CD4-positive, alpha-beta T cell treated with Interleukin-12 subunit alpha and Interleukin-12 subunit beta, for 1 hour (primary cell): ENCODE measurements at regions not wholly inside any gene's neighbourhood (a gene's known extent, or its start where the extent isn't known, plus 50 kb on each side); places are given as distances from the start of the nearest gene placed in this dataset.
A peak's percentile ranks its signal among the peaks of the same experiment; 100 is the strongest.
"Not testable (repeated sequence)": the region's sequence is repeated elsewhere in the genome, so short reads cannot be mapped to it uniquely, and the experiment has no call there.

Experiments used
- DNase-seq: peaks from one replicate; pipeline ENCODE4 v3.0.0-alpha.2; 2020

DNA sequence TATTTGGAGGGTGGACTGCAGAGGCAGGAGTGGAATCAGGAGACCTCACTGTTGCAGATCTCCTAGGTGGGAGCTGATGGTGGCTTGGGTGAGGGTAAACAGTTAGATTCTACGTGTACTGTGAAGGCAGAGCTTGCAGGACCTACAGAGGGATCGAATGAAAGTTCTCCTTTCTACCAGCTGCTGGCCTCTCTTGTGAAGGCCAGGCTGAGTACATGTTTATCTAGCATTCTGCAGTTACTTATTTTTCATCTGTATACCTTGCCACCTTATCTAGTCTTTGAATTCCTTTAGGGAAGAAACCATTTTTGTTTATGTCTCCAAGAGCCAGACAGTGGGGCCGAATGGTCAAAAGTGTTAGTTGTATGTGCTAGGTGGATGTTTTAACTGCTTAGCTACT is 57.6 kb downstream of the PTTG1 start:
- no peak for DNase-seq

DNA sequence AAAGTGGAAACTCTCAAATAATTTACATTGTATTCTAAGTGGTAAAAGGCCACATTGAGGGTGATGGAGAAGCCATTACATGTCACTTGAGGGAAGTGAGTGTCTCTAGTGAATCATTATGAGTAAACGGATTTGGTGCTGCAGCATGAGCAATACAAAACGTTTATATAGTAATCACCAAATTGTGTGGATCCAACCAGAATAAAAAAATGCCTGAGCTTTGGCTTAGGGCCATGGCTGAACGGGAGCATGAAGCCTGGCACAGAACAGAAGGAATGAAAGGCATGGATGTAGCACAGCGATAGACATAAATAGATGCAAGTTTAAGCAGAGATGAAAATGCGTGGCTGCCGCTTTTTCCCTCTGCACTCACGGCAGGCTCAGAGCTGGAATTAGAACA is 58.3 kb downstream of the PTTG1 start:
- DNase-seq: no peak

DNA sequence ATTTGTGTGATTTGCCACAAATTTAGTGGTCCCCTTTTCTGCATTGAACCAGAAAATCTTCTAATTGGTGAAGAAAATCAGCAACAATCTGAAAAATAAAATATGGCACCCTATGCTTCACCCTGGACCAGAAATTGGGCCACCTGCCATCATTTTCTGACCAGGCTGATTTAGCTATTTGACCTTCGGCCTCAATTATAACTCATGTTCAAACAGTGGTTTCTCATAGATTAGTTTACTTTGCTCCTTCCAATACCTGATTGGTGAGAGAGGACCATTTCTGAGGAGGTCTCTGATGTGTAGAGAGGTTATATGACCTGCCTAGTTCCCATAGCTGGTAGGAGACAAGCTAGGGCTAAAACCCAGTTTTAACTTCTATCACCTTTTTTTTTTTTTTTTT is 59.0 kb downstream of the PTTG1 start:
- DNase-seq: no peak

DNA sequence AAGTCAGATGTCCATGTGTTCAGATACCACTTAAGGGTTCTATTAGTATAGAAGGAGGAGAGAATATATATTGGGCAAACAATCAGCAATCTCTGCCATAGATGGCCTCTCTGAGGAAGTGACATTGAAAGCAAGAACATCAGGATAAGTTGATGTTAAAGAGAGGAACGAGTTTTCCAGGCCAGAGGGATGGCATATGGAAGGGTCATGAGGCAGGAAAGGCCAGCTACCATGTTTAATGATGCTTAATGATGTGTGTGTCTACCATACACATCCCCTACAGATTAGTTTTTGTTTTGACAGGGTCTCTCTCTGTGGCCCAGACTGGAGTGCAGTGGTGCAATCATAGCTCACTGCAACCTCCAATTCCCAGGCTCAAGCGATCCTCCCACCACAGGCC is 63.0 kb downstream of the PTTG1 start:
- no peak for DNase-seq

DNA sequence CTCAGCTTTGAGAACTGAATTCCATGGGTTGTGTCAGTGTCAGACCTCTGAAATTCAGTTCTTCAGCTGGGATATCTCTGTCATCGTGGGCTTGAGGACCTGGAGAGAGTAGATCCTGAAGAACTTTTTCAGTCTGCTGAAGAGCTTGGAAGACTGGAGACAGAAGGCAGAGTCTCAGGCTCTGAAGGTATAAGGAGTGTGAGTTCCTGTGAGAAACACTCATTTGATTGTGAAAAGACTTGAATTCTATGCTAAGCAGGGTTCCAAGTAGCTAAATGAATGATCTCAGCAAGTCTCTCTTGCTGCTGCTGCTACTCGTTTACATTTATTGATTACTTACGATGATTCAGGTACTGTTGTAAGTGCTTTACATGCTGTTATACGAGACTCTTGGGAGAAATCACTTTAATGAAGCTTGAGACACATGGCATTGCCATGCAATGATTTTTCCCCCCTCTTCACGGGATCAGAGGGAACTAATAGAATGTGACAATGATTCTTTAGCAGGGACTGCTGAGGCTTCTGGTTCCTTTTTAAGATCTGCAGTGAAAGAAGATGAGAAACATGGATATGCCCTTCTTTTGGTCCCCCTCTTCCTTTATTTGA is 63.8 kb downstream of the PTTG1 start:
- DNase-seq: no peak

DNA sequence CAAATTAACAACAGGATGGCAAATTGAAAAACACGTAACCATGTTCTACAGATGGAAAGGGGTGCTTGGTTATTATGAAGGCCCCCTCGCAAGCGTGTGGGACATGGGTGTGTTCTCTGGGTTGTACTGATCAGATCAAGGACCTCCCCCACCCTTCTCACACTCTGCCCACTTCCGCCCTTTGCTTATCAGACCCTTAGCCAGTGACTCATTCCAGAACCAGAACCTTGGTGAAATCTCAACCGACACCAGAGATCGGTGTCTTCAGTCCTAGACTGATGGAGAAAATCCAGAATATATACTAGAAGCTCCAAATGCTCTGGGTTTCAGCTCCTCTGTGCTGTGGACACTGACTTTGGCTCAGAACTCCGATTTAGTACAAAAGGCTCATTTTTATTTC is 64.9 kb downstream of the PTTG1 start:
- peak; percentile 70 for DNase-seq

DNA sequence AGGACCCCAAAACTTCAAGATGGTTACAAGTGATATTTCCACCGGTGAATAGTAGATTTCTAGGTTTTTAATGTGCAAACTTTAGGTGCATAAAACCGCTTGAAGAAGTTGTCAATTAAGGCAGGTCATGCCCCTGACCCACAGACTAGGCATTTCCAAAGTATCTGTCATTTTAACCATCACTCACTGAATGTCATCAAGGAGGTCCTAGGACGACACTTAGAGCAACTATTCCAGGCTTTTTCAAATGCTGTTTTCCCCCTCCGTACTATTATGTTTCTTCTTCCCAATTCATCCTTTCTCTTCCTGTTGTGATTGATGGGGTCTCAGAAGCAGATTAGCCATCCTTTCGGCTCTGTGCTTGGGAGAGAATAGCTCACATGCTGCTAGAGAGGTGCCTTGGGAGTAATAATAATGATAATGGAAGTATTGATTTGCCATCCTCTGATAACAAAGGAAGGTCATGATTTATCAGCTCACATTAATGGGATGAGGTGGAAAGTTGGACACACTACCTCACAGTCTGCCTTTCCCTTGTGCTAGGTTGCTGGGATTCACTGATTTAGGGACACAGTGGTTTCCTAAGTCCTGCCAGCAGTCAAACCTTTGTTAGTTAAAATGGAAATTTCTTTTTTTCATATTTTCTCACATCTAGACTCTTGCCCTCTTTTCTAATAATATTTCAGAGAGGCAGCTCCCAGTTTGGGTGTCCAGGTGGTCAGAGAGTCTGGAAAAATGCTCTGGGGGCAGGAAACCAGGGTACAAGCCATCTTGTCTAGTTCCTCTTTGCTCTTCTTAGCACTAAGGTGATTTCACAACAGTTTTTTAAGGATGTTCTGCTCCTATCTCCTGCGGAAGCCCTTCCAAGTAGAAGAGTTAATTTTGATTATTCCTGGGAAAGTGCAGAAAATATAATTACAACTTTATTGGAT is 67.0 kb downstream of the PTTG1 start:
- no peak for DNase-seq

DNA sequence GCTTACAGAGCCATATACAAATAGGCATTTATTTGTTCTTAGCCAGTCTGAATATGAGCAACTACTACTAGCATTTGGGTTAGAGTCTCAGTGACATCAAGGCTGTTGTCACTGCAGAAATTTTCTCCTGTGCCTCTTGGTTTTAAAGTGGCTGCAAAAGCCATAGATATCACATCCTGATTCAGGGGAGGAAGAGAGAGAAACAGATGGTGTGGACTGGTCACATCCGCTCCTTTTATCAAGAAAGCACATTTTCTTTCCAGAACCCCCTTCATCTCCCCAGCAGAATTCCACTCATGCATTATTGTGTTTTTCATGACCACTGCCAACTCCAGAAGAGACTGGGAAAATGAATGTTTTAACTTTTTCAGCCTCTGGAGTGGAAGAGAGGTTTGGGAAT is 69.8 kb downstream of the PTTG1 start:
- DNase-seq: no peak

DNA sequence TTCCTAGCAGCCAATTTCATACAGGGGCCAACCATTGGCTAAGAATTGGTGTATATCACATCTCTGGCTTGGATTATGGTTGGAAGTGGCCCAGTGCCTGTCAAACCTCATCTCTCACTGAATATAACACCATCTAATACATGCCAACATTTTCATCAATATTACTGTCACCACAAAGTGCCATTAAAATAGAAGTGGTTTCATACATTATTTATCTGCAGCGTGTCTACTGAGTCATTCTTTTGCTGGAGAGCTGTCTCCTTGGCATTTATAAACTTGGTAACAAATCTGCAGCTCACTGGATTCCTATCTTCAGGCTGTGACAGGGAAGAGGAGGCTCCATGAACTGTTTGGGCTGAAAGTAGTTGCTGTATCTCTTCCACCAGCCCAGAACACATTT is 70.9 kb downstream of the PTTG1 start:
- no peak for DNase-seq

DNA sequence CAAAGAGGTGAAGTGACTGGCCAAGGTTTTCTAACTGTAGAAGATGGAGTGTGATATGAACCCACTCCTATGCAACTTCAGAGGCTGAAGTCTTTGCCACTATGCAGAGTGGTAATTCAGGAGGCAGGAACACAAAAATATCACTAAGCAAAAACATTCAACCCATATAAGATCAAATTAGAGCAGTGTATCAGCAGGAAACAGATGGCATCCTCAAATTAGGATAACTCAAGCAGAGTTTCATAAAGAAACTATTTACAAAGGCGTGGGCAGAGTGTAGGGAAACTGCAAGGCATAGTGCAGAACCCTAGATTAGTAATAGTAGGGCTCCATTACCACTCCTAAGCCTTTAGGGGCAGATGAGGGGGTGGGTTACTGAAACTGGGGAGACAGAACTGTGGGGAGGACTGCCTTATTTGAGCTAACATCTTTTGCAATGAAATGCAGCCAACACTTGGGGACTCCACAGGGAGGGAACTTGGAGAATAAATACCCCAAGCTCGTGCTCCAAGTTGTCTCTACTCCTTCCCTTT is 72.2 kb downstream of the PTTG1 start:
- DNase-seq: no peak

DNA sequence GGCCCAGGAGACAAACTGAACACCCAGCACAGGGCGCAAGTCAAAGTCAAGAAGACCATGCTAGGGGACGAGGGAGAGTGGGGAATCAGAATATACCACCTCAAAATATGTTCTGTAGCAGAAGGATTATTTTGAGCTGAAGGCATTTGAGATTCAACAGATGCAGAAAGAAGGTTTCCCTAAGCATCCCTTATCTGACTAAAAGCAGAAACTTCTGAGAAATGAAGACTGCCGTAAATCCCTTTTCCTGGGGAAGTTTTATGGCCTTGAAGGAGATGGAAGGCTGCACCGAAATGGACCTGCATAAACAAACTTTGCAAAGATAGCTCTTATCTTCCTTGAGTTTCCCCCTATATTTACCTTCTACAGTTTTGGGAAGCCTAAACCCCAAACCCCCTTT is 72.8 kb downstream of the PTTG1 start:
- DNase-seq: no peak

DNA sequence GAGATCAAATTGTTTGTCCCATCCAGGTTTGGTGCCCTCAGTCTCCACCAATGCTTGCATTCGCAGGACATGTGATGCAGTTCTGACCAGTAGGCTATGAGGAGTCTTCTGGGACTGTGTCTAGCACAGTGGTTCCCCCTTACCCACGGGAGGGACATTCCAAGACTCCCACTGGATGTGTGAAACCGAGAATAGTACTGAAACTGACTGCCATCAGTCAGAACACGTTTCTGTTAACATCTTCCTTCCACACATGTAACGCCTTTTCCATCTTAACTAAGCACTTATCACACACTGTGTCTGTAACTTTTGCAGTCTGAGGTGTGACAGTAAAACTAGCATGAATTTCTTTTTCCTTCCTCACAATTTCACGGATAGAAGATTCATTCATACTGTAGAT is 74.7 kb downstream of the PTTG1 start:
- DNase-seq: no peak

DNA sequence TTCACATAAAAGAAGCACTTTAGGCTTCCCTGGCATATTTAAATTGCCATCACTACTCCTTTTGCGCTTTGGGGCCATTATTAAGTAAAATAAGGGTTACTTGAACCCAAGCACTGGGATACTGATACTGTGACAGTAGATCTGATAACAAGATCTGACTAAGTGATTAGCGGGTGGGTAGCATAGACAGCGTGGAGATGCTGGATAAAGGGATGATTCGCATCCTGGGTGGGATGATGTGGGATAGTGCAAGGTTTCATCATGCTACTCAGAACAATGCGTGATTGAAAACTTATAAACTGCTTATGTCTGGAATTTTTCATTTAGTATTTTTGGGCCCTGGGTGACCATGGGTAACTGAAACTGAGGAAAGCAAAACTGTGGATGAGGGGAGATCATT is 75.1 kb downstream of the PTTG1 start:
- no peak for DNase-seq

DNA sequence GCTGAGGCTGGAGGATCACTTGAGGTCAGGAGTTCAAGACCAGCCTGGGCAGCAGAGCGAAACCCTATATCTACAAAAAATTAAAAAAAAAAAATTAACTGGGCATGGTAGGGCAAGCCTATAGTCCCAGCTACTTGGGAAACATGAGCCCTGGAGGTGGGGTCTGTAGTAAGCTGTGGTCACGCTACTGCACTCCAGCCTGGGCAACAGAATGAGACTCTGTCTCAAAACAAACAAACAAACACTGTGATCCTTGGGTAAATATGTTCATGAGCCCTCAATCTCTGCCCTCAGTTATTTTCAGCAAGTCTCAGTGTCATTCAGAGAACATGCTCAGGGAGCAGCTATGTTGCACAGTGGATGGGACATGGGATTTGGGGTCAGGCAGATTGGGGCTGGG is 76.2 kb downstream of the PTTG1 start:
- no peak for DNase-seq

DNA sequence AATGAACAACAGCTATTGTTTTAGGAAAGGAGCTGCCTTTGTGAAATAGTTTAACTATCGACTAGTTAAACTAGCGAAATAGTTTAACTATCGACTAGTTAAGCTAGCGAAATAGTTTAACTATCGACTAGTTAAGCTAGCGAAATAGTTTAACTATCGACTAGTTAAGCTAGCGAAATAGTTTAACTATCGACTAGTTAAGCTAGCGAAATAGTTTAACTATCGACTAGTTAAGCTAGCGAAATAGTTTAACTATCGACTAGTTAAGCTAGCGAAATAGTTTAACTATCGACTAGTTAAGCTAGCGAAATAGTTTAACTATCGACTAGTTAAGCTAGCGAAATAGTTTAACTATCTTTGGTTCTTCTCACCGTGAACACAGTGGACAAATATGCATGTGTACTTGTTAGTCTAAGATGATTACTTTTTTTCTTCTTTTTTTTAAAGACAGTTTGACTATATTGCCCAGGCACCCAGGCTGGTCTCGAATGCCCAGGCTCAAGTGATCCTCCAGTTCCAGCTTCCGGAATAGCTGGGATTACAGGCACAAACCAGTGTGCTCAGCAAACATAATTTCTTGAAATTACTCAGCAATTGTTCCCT is 76.9 kb downstream of the PTTG1 start:
- DNase-seq: not testable (repeated sequence)

DNA sequence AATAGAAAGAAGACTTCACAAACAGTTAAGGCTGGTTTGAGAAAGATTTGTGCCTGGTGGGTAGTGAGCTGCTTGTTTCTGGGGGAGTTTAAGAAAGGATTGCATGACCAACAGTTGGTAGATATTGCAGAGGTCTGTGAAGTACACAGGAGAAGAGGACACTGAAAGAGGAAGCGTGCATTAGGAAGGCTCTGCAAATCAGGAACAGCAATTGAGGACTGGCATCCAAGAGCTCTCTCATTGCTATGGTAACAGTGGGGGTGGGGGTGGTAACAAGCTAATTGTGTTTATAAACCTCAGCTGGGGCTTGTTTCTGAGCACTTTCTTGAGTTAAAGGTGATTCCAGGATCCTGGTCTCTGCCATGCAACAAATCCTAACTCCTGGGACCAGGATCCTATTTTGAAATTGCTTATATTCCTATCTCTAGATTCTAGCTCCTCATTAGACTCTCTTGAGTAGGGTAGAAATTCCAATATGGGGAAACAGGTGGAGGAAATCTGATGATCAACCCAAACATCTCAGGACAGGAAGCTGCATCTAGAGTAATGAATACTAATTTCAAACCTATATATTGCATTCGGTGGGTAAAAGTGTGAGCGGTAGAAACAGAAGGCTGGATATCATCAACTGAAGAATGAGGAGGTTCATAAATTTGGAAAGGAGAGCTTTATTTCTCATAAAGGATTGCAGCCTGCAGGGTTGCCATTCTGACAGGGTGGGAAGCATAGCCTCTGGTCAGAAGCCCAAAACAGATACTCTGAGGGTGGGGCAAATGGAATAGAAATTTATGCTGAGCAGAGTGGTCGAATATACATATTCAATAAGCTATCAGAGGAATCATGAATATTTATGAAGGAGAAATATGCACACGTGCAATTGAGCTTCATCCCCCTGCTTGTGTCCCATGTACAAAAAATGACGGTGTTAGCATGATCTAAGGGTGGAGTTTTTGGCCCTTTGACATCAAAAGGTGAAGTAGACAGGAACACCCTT is 79.4 kb downstream of the PTTG1 start:
- DNase-seq: no peak

DNA sequence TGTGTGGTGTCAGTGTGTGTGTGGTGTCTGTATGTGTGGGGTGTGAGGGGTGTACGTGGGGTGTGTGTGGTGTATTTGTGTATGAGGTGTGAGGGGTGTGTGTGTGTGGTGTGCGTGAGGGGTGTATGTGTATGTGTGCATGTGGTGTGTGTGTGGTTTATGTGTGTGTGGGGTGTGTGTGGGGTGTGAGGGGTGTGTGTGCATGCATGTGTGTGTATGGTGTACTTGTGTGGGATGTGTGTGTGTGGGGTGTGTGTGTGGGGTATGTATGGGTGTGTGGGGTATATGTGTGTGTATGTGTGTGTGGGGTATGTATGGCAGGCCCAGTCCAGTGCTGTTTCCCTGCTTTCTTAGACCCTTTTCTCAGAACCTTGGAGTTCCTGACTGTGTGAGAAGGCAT is 83.3 kb downstream of the PTTG1 start:
- peak; percentile 27 for DNase-seq

DNA sequence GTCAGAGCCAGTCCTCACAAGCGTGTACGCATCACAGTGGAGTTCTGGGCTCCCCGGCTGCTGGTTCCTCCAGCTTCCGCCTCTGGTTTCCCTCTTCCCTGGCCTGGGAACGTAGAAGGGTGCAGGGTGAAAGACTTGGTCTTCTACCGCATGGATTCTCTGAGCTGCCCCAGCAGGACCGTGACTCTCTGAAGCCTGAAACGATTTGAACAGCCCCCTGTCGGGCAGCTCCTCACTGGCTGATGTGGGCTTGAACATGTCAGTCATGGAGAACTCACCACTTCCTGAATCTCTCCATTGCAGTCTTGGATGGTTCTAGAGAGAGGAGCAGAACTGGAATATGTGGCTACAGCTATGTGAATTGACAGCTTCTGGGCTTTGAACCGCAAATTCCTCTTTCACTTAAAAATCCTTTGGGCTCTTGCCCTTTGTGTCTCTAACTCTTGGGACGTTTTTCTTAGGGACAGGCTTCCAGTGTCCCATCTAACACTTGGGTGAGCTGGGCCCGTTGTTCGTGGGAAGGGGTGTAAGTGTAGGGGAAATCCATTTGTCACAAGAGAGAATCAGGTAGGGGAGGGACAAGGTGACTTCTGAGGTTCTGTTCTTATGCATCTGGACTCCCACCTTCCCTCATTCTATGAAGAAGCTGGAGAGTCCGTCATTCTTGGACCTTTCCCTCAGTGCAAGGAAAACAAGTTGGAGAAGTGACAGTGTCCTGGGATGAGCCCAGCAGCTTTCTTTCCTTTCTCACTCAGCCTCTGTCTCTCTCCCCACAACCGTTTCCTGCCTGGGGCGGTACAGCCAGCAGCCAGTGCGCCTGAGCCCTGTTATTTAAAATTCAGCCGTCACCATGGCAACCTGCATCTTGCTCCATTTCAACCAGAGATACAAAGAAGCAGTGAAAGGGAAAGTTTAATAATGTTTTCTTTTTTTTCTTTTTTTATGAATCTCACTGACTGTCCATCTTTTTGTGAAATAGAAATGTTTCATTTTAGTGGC is 84.7 kb downstream of the PTTG1 start:
- DNase-seq: peak; percentile 89

DNA sequence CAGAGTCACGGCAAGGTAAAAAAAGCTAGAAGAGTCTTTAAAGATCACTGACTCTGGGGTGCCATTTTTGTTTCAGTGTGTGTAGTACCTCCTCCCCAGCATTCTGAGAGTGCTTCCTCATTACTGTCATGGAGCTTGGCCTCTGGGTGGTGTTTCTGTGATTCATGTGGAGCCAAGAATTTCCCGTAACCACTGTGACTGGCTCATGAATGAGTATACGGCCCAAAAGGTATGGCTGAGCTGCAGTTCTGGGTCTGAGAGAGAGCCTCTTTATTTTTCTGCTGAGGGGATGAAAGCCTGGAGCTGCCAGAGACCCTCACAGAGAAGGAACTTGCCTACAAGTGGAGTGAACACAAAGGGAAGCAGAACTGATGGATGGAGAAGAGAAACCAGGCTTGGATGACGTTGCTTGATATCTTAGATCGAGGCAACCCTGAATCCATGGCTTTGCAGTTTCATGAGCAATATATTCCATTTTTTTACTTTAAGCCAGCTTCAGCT is 85.6 kb downstream of the PTTG1 start:
- peak; percentile 33 for DNase-seq

DNA sequence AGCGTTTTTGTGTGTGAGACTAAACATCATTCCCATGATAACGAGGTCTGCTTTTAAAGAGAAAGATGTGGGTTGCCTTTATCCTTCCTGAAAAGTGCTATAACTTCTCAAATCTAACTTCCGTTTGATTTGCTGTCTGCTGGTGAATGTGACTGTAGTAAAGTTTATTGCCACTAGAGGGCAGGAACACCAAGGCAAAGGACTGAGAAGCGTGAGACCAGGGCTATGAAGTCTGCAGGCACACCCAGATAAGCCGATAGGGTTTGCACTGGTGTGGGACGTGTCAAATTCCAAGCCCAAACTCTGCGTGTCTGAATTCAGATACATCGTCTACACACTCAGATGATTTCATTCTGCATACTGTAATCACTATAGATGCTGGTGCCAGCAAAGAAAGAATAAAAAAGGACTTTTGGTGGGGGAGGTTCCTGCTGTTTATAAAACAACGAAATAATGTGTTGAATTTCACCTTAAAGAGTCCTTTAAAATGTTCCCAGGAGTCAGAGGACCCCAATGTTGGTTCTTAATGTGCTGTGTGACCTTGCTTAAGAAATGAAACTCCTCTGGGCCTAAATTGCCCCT is 87.2 kb downstream of the PTTG1 start:
- peak; percentile 88 for DNase-seq
